ENCODE measurements at regions not wholly inside any gene's neighbourhood (a gene's known extent, or its start where the extent isn't known, plus 50 kb on each side); places are given as distances from the start of the nearest gene placed in this dataset.

DNA sequence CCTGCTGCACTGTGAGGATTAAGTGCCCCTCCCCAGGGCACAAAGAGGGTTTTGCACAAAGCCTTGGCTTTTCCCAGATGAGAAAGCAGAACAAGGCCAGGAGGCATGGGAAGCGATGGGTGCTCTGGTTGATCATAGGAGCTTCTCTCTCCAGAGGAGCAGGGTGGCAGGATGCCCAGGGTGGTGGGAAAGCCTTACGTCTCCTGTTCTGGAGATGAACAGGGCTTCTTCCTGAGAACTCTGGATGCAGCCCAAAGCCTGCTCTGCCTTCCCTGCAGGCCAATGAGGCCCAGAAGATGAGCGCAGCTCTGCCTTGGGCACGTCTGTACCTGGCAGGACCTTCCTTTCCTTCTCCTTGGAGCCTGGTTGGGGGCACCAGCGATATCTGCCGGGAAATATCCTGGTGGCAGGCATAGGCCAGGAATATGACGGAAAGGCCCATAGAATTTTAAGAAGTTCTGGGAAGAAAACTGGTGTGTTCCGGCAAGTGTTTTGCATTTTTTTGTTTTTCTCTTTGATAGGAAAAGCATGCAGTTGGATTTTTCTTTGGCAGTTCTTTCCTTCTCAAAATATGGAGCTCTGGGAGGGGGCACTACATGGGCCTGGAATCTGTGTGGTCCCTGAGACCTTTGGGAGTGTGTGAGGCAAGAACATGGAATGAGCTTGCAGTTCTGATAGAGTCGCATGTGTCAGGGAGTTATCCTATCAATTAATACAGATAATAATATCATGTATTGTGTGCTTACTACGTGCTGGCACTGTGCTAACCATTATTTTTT lies 253.2 kb upstream of the KLF4 start:
- no peak for ATAC-seq (ENCODE audit: low FRiP score)
- no peak for DNase-seq (ENCODE audit: low spot score)
- TF ChIP-seq, protein P1, sequence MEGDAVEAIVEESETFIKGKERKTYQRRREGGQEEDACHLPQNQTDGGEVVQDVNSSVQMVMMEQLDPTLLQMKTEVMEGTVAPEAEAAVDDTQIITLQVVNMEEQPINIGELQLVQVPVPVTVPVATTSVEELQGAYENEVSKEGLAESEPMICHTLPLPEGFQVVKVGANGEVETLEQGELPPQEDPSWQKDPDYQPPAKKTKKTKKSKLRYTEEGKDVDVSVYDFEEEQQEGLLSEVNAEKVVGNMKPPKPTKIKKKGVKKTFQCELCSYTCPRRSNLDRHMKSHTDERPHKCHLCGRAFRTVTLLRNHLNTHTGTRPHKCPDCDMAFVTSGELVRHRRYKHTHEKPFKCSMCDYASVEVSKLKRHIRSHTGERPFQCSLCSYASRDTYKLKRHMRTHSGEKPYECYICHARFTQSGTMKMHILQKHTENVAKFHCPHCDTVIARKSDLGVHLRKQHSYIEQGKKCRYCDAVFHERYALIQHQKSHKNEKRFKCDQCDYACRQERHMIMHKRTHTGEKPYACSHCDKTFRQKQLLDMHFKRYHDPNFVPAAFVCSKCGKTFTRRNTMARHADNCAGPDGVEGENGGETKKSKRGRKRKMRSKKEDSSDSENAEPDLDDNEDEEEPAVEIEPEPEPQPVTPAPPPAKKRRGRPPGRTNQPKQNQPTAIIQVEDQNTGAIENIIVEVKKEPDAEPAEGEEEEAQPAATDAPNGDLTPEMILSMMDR (IDR thresholded peaks at IDR 0.05), result no peak

DNA sequence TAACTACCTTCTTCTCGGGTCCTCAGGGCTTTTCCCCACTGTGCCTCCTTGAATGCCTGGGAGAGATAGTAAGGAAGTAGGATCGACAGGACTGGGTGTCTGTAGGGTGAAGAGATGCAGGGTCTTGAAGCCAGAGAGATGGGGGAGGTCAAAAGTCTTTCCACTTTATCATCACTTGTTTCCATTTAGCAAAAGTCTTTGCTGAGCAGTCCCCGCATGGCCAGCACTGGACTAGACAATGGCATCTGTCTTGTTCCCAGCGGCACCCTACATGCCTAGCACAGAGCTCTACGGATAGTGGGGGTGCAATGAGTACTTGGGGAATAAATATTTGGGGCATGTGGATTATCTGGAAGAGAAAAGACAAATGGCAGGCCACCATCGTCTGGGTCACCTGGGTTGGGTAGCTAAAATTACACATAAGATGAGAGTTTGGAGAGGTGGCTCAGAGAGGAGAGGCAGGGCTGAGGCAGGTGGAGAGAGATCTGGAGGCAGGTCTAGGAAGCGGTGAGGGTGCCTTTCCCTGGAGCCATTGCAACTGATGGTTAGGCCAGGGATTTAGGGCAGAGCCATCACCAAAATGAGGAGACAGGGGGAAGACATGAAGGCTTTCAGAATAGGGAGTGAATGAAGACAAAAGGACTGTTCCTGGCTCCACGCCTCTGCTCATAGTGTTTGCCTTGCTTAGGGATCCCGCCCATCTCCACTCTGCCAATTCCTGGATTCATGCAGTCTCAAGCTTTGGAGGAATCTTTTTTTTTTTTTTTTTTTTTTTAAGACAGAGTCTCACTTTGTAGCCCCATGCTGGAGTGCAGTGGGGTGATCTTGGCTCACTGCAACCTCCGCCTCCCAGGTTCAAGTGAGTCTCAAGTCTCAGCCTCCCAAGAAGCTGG lies 250.8 kb upstream of the KLF4 start:
- TF ChIP-seq, protein P1 (IDR thresholded peaks at IDR 0.05), result no peak
- no peak for DNase-seq (ENCODE audit: low spot score)
- no peak for ATAC-seq (ENCODE audit: low FRiP score)

DNA sequence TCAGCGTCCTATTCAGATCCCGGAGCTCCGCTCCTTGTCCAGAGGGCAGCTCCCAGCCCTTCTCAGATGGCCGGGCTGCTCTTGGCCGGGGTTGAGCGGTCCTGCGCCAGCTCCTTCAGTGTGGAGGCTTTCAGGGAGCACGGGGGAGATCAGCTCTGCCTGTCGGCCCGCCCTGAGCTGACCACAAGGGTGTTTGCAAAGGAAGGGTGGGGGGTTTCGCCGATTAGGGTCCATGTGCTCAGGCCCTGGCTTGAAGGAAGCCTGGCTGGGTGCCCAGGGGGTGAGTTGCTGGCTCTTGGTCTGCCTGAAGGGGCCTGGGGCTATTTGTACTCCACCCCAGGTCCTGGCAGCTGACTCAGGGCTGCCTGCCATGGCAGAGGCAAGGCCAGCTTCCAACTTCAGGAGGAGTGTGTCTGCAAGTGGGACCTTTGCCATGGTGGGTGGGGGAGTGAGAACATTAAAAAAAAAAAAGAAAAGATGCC lies 250.1 kb upstream of the KLF4 start:
- TF ChIP-seq, protein P1 (IDR thresholded peaks at IDR 0.05), result no peak
- DNase-seq (ENCODE audit: low spot score), result no peak
- ATAC-seq (ENCODE audit: low FRiP score), result peak; percentile 54

DNA sequence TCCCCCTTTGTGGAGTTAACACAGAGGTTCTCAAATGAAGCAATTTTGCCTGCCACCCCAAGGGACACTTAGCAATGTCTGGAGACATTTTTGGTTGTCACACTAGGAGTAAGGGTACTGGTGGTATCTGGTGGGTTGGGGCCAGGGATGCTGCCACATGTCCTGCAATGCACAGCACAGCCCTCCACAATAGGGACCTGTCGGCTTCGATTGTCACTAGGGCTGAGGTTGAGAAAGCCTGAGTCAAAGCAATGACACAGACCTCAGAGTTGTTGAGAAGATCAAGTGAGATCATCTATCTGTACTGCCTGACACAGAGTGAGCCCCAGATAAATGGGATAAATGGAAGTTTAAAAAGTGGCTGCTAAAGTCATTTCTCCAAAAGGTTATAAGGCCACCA lies 249.2 kb upstream of the KLF4 start:
- DNase-seq (ENCODE audit: low spot score) (no peak), ATAC-seq (ENCODE audit: low FRiP score) (peak; percentile 12)
- TF ChIP-seq, protein P1 (IDR thresholded peaks at IDR 0.05), result no peak

DNA sequence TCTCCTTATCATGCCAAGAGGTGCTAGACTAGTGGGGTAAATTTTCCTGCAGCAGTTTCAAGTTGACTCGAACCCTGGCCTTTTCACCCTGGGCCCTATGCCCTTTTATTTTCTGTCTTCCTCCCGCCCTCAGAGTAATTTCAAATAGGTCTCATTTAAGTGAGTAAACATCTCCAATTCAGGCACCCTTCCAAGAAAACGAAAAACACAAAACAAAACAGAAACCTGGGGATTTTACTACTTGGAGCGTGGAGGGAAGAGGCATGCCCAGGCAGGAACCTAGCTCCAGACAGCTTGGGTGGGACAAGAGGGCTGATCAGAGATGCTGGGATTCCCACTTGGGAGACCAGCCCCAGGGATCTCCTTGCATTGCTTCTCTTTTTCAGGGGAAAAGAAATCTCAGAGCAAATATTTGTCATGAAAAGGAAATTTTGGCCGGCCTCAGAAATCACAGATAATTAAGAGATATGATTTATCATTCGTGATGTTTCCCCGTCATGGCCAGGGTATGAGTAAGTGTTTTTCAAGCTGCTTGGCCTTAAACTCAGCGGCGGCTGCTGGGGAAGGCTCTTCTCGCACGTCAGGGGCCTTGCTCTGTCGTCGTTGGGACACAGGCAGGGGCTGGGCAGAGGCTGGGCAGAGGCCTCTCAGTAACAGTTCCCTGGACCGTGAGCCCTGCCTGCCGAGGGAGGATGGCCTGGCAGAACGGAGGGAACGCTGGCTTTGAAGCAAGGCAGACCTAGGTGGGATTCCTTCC lies 248.6 kb upstream of the KLF4 start:
- DNase-seq (ENCODE audit: low spot score) (no peak), ATAC-seq (ENCODE audit: low FRiP score) (peak; percentile 79)
- TF ChIP-seq, protein P1 (IDR thresholded peaks at IDR 0.05), result no peak

DNA sequence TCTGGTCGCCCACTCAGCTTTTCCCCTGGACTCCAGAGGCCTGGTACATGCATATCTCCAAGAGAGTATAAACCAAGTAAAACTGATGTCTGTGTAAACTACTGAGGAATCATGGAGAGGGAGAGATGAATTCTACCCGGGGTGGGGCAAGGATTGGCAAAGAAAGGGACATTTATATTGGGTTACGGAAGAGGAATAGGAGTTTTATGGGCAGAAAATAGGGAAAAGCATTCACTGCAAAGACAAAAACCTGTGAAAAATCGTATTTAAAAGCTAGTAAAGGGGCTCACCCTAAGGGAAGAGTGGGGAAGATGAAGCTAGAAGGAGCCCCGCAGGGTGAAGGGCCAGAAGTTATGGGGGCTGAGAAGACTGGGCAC lies 248.0 kb upstream of the KLF4 start:
- TF ChIP-seq, protein P1 (IDR thresholded peaks at IDR 0.05), result no peak
- no peak for ATAC-seq (ENCODE audit: low FRiP score)

More for the DNA sequence above, 248.0 kb upstream of the KLF4 start:
- no peak for DNase-seq (ENCODE audit: low spot score)
